ENCODE measurements at regions not wholly inside any gene's neighbourhood (a gene's known extent, or its start where the extent isn't known, plus 50 kb on each side); places are given as distances from the start of the nearest gene placed in this dataset.

- H4K20me1 ChIP-seq (ENCODE audit: insufficient read depth, low read depth, low read length), result no peaks in the 10 kb centered on the region
- H3K79me2 ChIP-seq (ENCODE audit: low read length), result no peaks in the 10 kb centered on the region
- H3K27ac ChIP-seq (ENCODE audit: low read length), result no peak overlapping the region
- H3K27me3 ChIP-seq (ENCODE audit: low read length), result no peaks in the 10 kb centered on the region
- H2AFZ ChIP-seq (ENCODE audit: low read length), result no peak overlapping the region
- no peaks in the 10 kb centered on the region for H3K9me3 ChIP-seq (ENCODE audit: low read length)
- H3K4me1 ChIP-seq (ENCODE audit: low read length), result no peaks in the 10 kb centered on the region
- no peak overlapping the region for H3K4me2 ChIP-seq (ENCODE audit: low read depth, low read length, poor library complexity, severe bottlenecking)
- no peak overlapping the region for H3K4me3 ChIP-seq (ENCODE audit: low read length)
- no peaks in the 10 kb centered on the region for H3K36me3 ChIP-seq (ENCODE audit: insufficient read depth, low read length)
- no peaks in the 10 kb centered on the region for H3K9me2 ChIP-seq (replicated peaks; ENCODE audit: insufficient read depth, low read length)
- DNase-seq, result no peak
- H3K9ac ChIP-seq (ENCODE audit: low read length), result no peak overlapping the region
These were observed 268.5 kb downstream of the CBLN1 start for GRCh38 chr16:49012961-49013726.

- Histone ChIP-seq H3K4me3 (ENCODE audit: low read length) (no peak overlapping the region), H4K20me1 (ENCODE audit: insufficient read depth, low read depth, low read length) (no peaks in the 10 kb centered on the region), H3K36me3 (ENCODE audit: insufficient read depth, low read length) (no peaks in the 10 kb centered on the region), H2AFZ (ENCODE audit: low read length) (no peak overlapping the region), H3K9me2 (replicated peaks; ENCODE audit: insufficient read depth, low read length) (no peaks in the 10 kb centered on the region), H3K4me1 (ENCODE audit: low read length) (no peaks in the 10 kb centered on the region), H3K27ac (ENCODE audit: low read length) (no peak overlapping the region), H3K79me2 (ENCODE audit: low read length) (no peaks in the 10 kb centered on the region), H3K27me3 (ENCODE audit: low read length) (no peaks in the 10 kb centered on the region), H3K9ac (ENCODE audit: low read length) (no peak overlapping the region), H3K9me3 (ENCODE audit: low read length) (no peaks in the 10 kb centered on the region), H3K4me2 (ENCODE audit: low read depth, low read length, poor library complexity, severe bottlenecking) (no peak overlapping the region)
- no peak for DNase-seq
These were observed 269.7 kb downstream of the CBLN1 start for GRCh38 chr16:49011901-49012300.

- DNase-seq, result no peak
- no peaks in the 10 kb centered on the region for H3K79me2 ChIP-seq (ENCODE audit: low read length)
- H3K36me3 ChIP-seq (ENCODE audit: insufficient read depth, low read length), result no peaks in the 10 kb centered on the region
- no peak overlapping the region for H3K27ac ChIP-seq (ENCODE audit: low read length)
- H3K4me3 ChIP-seq (ENCODE audit: low read length), result no peak overlapping the region
- no peaks in the 10 kb centered on the region for H3K9me2 ChIP-seq (replicated peaks; ENCODE audit: insufficient read depth, low read length)
- no peaks in the 10 kb centered on the region for H3K27me3 ChIP-seq (ENCODE audit: low read length)
- H4K20me1 ChIP-seq (ENCODE audit: insufficient read depth, low read depth, low read length), result no peaks in the 10 kb centered on the region
- H3K9me3 ChIP-seq (ENCODE audit: low read length), result no peaks in the 10 kb centered on the region
- H3K9ac ChIP-seq (ENCODE audit: low read length), result no peak overlapping the region
- no peak overlapping the region for H3K4me2 ChIP-seq (ENCODE audit: low read depth, low read length, poor library complexity, severe bottlenecking)
- H3K4me1 ChIP-seq (ENCODE audit: low read length), result no peaks in the 10 kb centered on the region
- no peak overlapping the region for H2AFZ ChIP-seq (ENCODE audit: low read length)
These were observed 270.8 kb downstream of the CBLN1 start for GRCh38 chr16:49010879-49011278.

GRCh38 chr16:49010396-49010795 lies 271.2 kb downstream of the CBLN1 start:
- DNase-seq, result no peak
- H3K4me1 ChIP-seq (ENCODE audit: low read length), result no peaks in the 10 kb centered on the region

GRCh38 chr16:49009204-49009603 lies 272.4 kb downstream of the CBLN1 start:
- Histone ChIP-seq H2AFZ (ENCODE audit: low read length) (no peak overlapping the region), H3K9ac (ENCODE audit: low read length) (no peak overlapping the region), H3K4me2 (ENCODE audit: low read depth, low read length, poor library complexity, severe bottlenecking) (no peak overlapping the region), H3K4me1 (ENCODE audit: low read length) (no peaks in the 10 kb centered on the region), H3K27ac (ENCODE audit: low read length) (no peak overlapping the region), H3K9me3 (ENCODE audit: low read length) (no peaks in the 10 kb centered on the region), H3K4me3 (ENCODE audit: low read length) (no peak overlapping the region), H3K79me2 (ENCODE audit: low read length) (no peaks in the 10 kb centered on the region), H3K36me3 (ENCODE audit: insufficient read depth, low read length) (no peaks in the 10 kb centered on the region), H3K27me3 (ENCODE audit: low read length) (no peaks in the 10 kb centered on the region), H4K20me1 (ENCODE audit: insufficient read depth, low read depth, low read length) (no peaks in the 10 kb centered on the region), H3K9me2 (replicated peaks; ENCODE audit: insufficient read depth, low read length) (no peaks in the 10 kb centered on the region)
- no peak for DNase-seq

More at GRCh38 chr16:49010396-49010795, 271.2 kb downstream of the CBLN1 start:
- Histone ChIP-seq H3K4me2 (ENCODE audit: low read depth, low read length, poor library complexity, severe bottlenecking) (no peak overlapping the region), H3K4me3 (ENCODE audit: low read length) (no peak overlapping the region), H3K9ac (ENCODE audit: low read length) (no peak overlapping the region), H3K36me3 (ENCODE audit: insufficient read depth, low read length) (no peaks in the 10 kb centered on the region), H3K9me2 (replicated peaks; ENCODE audit: insufficient read depth, low read length) (no peaks in the 10 kb centered on the region), H3K9me3 (ENCODE audit: low read length) (no peaks in the 10 kb centered on the region), H2AFZ (ENCODE audit: low read length) (no peak overlapping the region), H3K27me3 (ENCODE audit: low read length) (no peaks in the 10 kb centered on the region), H3K27ac (ENCODE audit: low read length) (no peak overlapping the region), H4K20me1 (ENCODE audit: insufficient read depth, low read depth, low read length) (no peaks in the 10 kb centered on the region), H3K79me2 (ENCODE audit: low read length) (no peaks in the 10 kb centered on the region)

- H3K9me2 ChIP-seq (replicated peaks; ENCODE audit: insufficient read depth, low read length), result no peaks in the 10 kb centered on the region
- no peak overlapping the region for H3K27ac ChIP-seq (ENCODE audit: low read length)
- no peaks in the 10 kb centered on the region for H3K27me3 ChIP-seq (ENCODE audit: low read length)
- no peaks in the 10 kb centered on the region for H4K20me1 ChIP-seq (ENCODE audit: insufficient read depth, low read depth, low read length)
- H3K79me2 ChIP-seq (ENCODE audit: low read length), result no peaks in the 10 kb centered on the region
- no peak overlapping the region for H3K4me3 ChIP-seq (ENCODE audit: low read length)
- no peak overlapping the region for H3K4me2 ChIP-seq (ENCODE audit: low read depth, low read length, poor library complexity, severe bottlenecking)
- H3K9me3 ChIP-seq (ENCODE audit: low read length), result no peaks in the 10 kb centered on the region
- H2AFZ ChIP-seq (ENCODE audit: low read length), result no peak overlapping the region
- no peaks in the 10 kb centered on the region for H3K36me3 ChIP-seq (ENCODE audit: insufficient read depth, low read length)
- DNase-seq, result no peak
- no peak overlapping the region for H3K9ac ChIP-seq (ENCODE audit: low read length)
- no peaks in the 10 kb centered on the region for H3K4me1 ChIP-seq (ENCODE audit: low read length)
These were observed 277.6 kb downstream of the CBLN1 start for GRCh38 chr16:49003992-49004391.

GRCh38 chr16:49003022-49003421 lies 278.6 kb downstream of the CBLN1 start:
- Histone ChIP-seq H3K4me2 (ENCODE audit: low read depth, low read length, poor library complexity, severe bottlenecking) (no peak overlapping the region), H3K27me3 (ENCODE audit: low read length) (no peaks in the 10 kb centered on the region), H3K36me3 (ENCODE audit: insufficient read depth, low read length) (no peaks in the 10 kb centered on the region), H3K4me1 (ENCODE audit: low read length) (no peaks in the 10 kb centered on the region), H3K9me3 (ENCODE audit: low read length) (no peaks in the 10 kb centered on the region), H3K4me3 (ENCODE audit: low read length) (no peak overlapping the region), H3K27ac (ENCODE audit: low read length) (no peak overlapping the region), H3K9me2 (replicated peaks; ENCODE audit: insufficient read depth, low read length) (no peaks in the 10 kb centered on the region), H2AFZ (ENCODE audit: low read length) (no peak overlapping the region), H4K20me1 (ENCODE audit: insufficient read depth, low read depth, low read length) (no peaks in the 10 kb centered on the region), H3K79me2 (ENCODE audit: low read length) (no peaks in the 10 kb centered on the region), H3K9ac (ENCODE audit: low read length) (no peak overlapping the region)
- no peak for DNase-seq

GRCh38 chr16:49000594-49000993 lies 281.0 kb downstream of the CBLN1 start:
- H3K27ac ChIP-seq (ENCODE audit: low read length), result no peak overlapping the region
- H2AFZ ChIP-seq (ENCODE audit: low read length), result no peak overlapping the region
- H3K9me2 ChIP-seq (replicated peaks; ENCODE audit: insufficient read depth, low read length), result no peaks in the 10 kb centered on the region
- H3K79me2 ChIP-seq (ENCODE audit: low read length), result no peaks in the 10 kb centered on the region
- no peaks in the 10 kb centered on the region for H3K27me3 ChIP-seq (ENCODE audit: low read length)
- H3K9ac ChIP-seq (ENCODE audit: low read length), result no peak overlapping the region
- H3K4me1 ChIP-seq (ENCODE audit: low read length), result no peaks in the 10 kb centered on the region
- no peak overlapping the region for H3K4me3 ChIP-seq (ENCODE audit: low read length)
- no peaks in the 10 kb centered on the region for H3K36me3 ChIP-seq (ENCODE audit: insufficient read depth, low read length)
- no peak overlapping the region for H3K4me2 ChIP-seq (ENCODE audit: low read depth, low read length, poor library complexity, severe bottlenecking)
- peak; percentile 66 for DNase-seq
- H4K20me1 ChIP-seq (ENCODE audit: insufficient read depth, low read depth, low read length), result no peaks in the 10 kb centered on the region
- H3K9me3 ChIP-seq (ENCODE audit: low read length), result no peaks in the 10 kb centered on the region
